Spleen (tissue), 11 donors: ENCODE measurements at regions not wholly inside any gene's neighbourhood (a gene's known extent, or its start where the extent isn't known, plus 50 kb on each side); places are given as distances from the start of the nearest gene placed in this dataset.

Experiments used
- DNase-seq: peaks from one replicate; pipeline ENCODE4 v3.0.0-alpha.2; 2020
- H3K27ac ChIP-seq, 8 donors: fragments of 200-600 bp; sonication (generic) in 7 of 8; 1 replicate in 4 of 8; 2 replicates in 4 of 8; pipeline versions ENCODE4 v1.5.0 to v1.8.0; 2016 to 2021; ENCODE audit warnings: inconsistent platforms in 4 of 8, mild to moderate bottlenecking in 4 of 8, moderate library complexity in 1 of 8
- H3K27me3 ChIP-seq, 7 donors: fragments of 200-600 bp; sonication (generic) in 6 of 7; replicated peaks in 1 of 7; 1 replicate in 4 of 7; 2 replicates in 3 of 7; pipeline versions ENCODE4 v1.5.0 to v1.8.0; 2016 to 2021; ENCODE audit warnings: inconsistent platforms in 3 of 7, mild to moderate bottlenecking in 1 of 7
- H3K36me3 ChIP-seq, 6 donors: fragments of 200-600 bp; sonication (generic) in 5 of 6; 1 replicate in 4 of 6; 2 replicates in 2 of 6; pipeline versions ENCODE4 v1.5.0 to v1.8.0; 2016 to 2021; ENCODE audit warnings: inconsistent platforms in 2 of 6
- H3K4me1 ChIP-seq, 6 donors: fragments of 200-600 bp; sonication (generic) in 5 of 6; 1 replicate in 3 of 6; 2 replicates in 3 of 6; pipeline versions ENCODE4 v1.5.0 to v1.8.0; 2016 to 2021; ENCODE audit warnings: inconsistent platforms in 3 of 6
- H3K4me3 ChIP-seq, 8 donors: fragments of 200-600 bp; sonication (generic) in 7 of 8; 1 replicate in 4 of 8; 2 replicates in 4 of 8; pipeline versions ENCODE4 v1.5.0 to v1.8.0; 2016 to 2021; ENCODE audit warnings: inconsistent platforms in 4 of 8, mild to moderate bottlenecking in 4 of 8, moderate library complexity in 2 of 8
- H3K9me3 ChIP-seq, 8 donors: fragments of 200-600 bp; sonication (generic) in 7 of 8; 1 replicate in 4 of 8; 2 replicates in 4 of 8; pipeline versions ENCODE4 v1.5.0 to v1.8.0; 2016 to 2021; ENCODE audit warnings: inconsistent platforms in 4 of 8
- CTCF ChIP-seq, 11 experiments: fragments of 200-600 bp in 7 of 11; fragments of 450-650 bp in 4 of 11; sonication (generic) in 4 of 11; IDR thresholded peaks in 8 of 11; conservative IDR thresholded peaks in 3 of 11; 1 replicate in 7 of 11; 2 replicates in 4 of 11; pipeline versions ENCODE4 v1.4.0 to v1.8.0; 2016 to 2021; ENCODE audit warnings: antibody characterized with exemption in 11 of 11, inconsistent platforms in 4 of 11, mild to moderate bottlenecking in 1 of 11
- POLR2A ChIP-seq, 3 donors: fragments of 450-650 bp; IDR thresholded peaks; one replicate each; pipeline ENCODE4 v1.5.1; 2017; ENCODE audit warnings: antibody characterized with exemption in 3 of 3, mild to moderate bottlenecking in 1 of 3
- POLR2AphosphoS5 ChIP-seq, 3 donors: sonication (generic); formaldehyde crosslinking; IDR thresholded peaks; one replicate each; pipeline ENCODE4 v1.5.1; 2017; ENCODE audit warnings: antibody characterized with exemption in 3 of 3
- WGBS, 5 donors: extraction: QIAGEN DNeasy Blood & Tissue Kit in 3 of 5; methylation state at CpG; one replicate each; pipeline versions ENCODE4 v1.1.5 to v1.1.7; 2013 to 2018; 5-methylcytosine and 5-hydroxymethylcytosine counted together
- intact Hi-C: fragments of 100-400 bp; cut with DNase I; formaldehyde crosslinking; loops from one replicate; pipeline ENCODE4 v1.15.0; 2023; ENCODE audit warnings: low total_unique reads
- donor health status: healthy with polysubstance abuse.
- donor health status: DM: no; HTN: no; CAD: no; lungs with moderate emphysema.
- donor health status: DM: no; HTN: no; CAD: no.
- donor health status: Bipolar disorder and iron deficiency.
- donor health status: healthy.
- donor health status: DM: no; HTN: no; CAD: no.
- donor health status: DM: yes; HTN: yes; CAD: no.

GRCh38 chr10:59499460-59499859 is 137.1 kb upstream of the FAM13C start:
- no peaks in the 10 kb centered on the region for H3K4me1 ChIP-seq
- intact Hi-C loops: no loop called here
- 81 to 100% (median 95%) methylated on average over 1 of the region's 1 CpG for WGBS, 5 donors

GRCh38 chr10:59493017-59493416 is 130.7 kb upstream of the FAM13C start:
- 81 to 94% (median 86%) methylated on average over 2 to 3 of the region's 3 CpGs for WGBS, 5 donors
- no peaks in the 10 kb centered on the region for H3K4me1 ChIP-seq
- DNase-seq: peak; percentile 70

More at GRCh38 chr10:59499460-59499859, 137.1 kb upstream of the FAM13C start:
- Histone ChIP-seq H3K36me3 (no peaks in the 10 kb centered on the region), H3K27me3 (no peaks in the 10 kb centered on the region), H3K4me3 (no peak overlapping the region), H3K27ac (no peak overlapping the region), H3K9me3 (peaks cover 6 to 51% (median 29%) of the 10 kb centered on the region in 8 donors)
- TF ChIP-seq POLR2AphosphoS5 (IDR thresholded peaks at IDR 0.05) (no peak), CTCF (IDR thresholded peaks at IDR 0.05 in 8 of 11, conservative IDR thresholded peaks at IDR 0.05 in 3 of 11) (no peak), POLR2A (IDR thresholded peaks at IDR 0.05) (no peak)
- no peak for DNase-seq

GRCh38 chr10:59479426-59479825 is 117.1 kb upstream of the FAM13C start:
- 79 to 92% (median 85%) methylated on average over 6 of the region's 6 CpGs for WGBS, 5 donors
- Histone ChIP-seq H3K36me3 (no peaks in the 10 kb centered on the region), H3K9me3 (peaks cover 0 to 6% (median 0%) of the 10 kb centered on the region in 8 donors), H3K4me1 (no peaks in the 10 kb centered on the region), H3K27ac (no peak overlapping the region), H3K27me3 (no peaks in the 10 kb centered on the region), H3K4me3 (no peak overlapping the region)
- intact Hi-C loops: no loop called here
- no peak for TF ChIP-seq POLR2AphosphoS5 (IDR thresholded peaks at IDR 0.05)
- no peak for TF ChIP-seq CTCF (IDR thresholded peaks at IDR 0.05 in 8 of 11, conservative IDR thresholded peaks at IDR 0.05 in 3 of 11)
- no peak for TF ChIP-seq POLR2A (IDR thresholded peaks at IDR 0.05)
- DNase-seq: no peak

More at GRCh38 chr10:59493017-59493416, 130.7 kb upstream of the FAM13C start:
- TF ChIP-seq POLR2A (IDR thresholded peaks at IDR 0.05) (no peak), CTCF (IDR thresholded peaks at IDR 0.05 in 8 of 11, conservative IDR thresholded peaks at IDR 0.05 in 3 of 11) (no peak), POLR2AphosphoS5 (IDR thresholded peaks at IDR 0.05) (no peak)
- H3K27ac ChIP-seq: no peak overlapping the region
- no peaks in the 10 kb centered on the region for H3K27me3 ChIP-seq
- H3K36me3 ChIP-seq: no peaks in the 10 kb centered on the region
- intact Hi-C loops: no loop called here
- H3K4me3 ChIP-seq: no peak overlapping the region
- peaks cover 6 to 42% (median 32%) of the 10 kb centered on the region in 8 donors for H3K9me3 ChIP-seq

GRCh38 chr10:59470570-59470969 is 108.2 kb upstream of the FAM13C start:
- 62 to 90% (median 85%) methylated on average over 2 to 5 of the region's 5 CpGs for WGBS, 5 donors
- no peak for DNase-seq
- no peaks in the 10 kb centered on the region for H3K4me1 ChIP-seq

More at GRCh38 chr10:59470570-59470969, 108.2 kb upstream of the FAM13C start:
- no peak overlapping the region for H3K4me3 ChIP-seq
- TF ChIP-seq CTCF (IDR thresholded peaks at IDR 0.05 in 8 of 11, conservative IDR thresholded peaks at IDR 0.05 in 3 of 11) (no peak), POLR2AphosphoS5 (IDR thresholded peaks at IDR 0.05) (no peak), POLR2A (IDR thresholded peaks at IDR 0.05) (no peak)
- no peak overlapping the region for H3K27ac ChIP-seq
- peaks cover 0 to 27% (median 0%) of the 10 kb centered on the region in 8 donors for H3K9me3 ChIP-seq
- intact Hi-C loops: no loop called here
- no peaks in the 10 kb centered on the region for H3K36me3 ChIP-seq
- no peaks in the 10 kb centered on the region for H3K27me3 ChIP-seq
